ENCODE measurements at regions not wholly inside any gene's neighbourhood (a gene's known extent, or its start where the extent isn't known, plus 50 kb on each side); places are given as distances from the start of the nearest gene placed in this dataset.

DNA sequence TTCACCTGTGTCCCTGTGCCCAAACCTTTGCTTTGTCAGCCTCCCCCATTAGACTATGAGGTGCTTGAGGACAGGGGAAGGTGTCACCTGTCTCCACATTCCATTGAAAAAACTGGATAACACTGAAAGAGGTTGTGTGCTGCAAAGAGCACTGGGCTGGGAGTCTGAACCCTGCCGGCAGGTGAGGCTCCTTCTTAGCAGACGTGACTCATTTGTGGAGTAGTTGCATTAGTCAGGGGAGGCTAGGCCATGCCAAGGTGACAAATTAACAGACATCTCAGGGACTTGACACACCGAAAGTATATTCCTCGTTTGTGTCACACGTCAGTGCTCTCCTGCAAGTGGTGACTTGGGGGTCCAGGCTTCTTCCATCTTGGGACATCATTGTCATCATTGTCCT, 95.9 kb upstream of the STX18 start:
- peak in 1 of 2 donors; percentile 13 for DNase-seq (ENCODE audit: low read depth in 2 of 2)

DNA sequence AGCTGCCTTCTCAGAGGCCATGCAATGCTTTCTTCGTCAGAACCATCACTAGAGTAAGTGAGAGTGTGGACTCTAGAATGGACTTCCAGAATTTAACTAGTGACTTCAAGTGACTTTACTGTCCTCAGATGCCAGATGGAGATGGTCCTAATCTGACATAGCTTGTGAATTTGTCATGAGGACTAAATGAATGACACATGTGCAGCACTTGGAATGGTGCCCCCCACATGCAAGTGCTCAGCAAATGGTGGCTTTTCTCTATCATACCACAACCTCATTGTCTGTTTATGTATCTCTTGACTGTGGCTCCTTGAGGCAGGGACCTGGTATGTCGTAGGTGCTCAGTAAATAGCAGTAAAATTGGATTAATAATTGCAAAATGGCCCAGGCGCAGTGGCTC, 91.6 kb upstream of the STX18 start:
- DNase-seq (ENCODE audit: low read depth in 2 of 2): no peak

DNA sequence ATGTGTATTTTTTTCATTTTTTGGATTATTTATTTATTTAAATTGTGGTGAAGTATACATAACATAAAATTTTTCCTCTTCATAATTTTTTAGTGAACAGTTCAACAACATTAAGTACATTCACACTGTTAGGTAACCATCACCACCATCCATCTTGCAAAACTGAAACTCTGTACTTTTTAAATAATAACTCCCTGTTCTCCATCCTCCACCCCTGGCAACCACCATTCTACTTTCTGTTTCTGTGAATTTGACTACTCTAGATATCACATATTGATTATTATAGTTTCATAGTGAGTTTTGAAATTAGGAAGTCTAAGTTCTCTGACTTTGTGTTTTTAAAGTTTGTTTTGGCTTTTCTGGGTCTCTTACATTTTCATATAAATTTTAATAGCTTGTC, 89.3 kb upstream of the STX18 start:
- no peak for DNase-seq (ENCODE audit: low read depth in 2 of 2)

DNA sequence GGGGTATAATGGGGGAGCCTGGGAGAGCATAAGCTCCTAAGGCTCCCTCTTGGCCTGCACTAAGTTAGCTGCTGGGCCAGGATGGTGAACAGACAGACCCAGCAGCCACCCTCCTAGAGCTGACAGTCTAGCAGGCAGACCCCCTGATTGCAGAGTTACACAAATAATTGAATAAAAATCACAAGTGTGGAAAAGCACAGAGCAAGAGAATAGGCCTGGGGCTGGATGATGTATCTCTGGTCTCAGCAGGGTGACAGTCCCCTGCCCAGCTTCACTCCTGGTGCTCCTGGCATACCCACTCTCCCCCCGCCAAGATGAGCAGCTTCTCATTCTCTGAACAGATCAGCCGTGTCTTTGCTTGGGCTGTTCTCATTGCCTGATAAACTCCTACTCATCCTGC, 86.1 kb upstream of the STX18 start:
- DNase-seq (ENCODE audit: low read depth in 2 of 2): no peak

DNA sequence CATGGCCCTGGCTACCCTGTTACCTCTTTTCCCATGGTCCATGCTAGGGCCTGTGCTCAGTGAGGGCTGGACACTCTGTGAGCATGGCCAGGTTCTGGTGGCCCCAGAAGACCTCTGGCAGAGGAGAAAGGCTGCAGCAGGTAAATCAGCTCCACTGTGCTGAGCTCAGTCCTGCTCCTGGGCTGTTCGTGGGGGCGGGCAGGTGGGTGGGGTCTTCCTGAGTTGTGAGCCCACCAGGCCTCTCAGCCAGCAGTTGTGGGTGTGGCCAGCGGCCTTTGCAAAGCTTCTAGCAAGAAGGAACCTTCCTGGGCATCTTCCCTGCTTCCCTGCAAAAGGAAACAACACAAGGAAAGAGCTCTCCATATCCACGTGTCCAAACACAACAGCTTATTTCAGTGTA, 85.3 kb upstream of the STX18 start:
- DNase-seq (ENCODE audit: low read depth in 2 of 2): no peak

DNA sequence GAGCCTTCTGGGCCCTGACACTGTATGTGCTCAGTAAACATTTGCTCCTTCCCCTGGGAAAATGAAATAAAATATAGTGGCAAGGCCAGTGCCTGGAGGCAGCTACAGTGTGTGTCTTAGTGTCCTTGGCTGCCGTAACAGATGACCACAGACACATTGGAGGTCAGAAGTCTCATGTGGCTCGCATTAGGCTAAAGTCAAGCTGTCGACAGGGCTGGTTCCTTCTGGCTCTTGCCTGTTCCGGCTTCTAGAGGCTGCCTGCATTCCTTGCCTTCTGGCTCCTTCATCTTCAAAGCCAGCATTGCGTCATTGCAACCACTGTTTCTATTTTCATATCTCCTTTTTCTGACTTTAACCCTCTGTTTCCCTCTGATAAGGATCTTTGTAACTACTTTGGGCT, 83.6 kb upstream of the STX18 start:
- DNase-seq (ENCODE audit: low read depth in 2 of 2): no peak

DNA sequence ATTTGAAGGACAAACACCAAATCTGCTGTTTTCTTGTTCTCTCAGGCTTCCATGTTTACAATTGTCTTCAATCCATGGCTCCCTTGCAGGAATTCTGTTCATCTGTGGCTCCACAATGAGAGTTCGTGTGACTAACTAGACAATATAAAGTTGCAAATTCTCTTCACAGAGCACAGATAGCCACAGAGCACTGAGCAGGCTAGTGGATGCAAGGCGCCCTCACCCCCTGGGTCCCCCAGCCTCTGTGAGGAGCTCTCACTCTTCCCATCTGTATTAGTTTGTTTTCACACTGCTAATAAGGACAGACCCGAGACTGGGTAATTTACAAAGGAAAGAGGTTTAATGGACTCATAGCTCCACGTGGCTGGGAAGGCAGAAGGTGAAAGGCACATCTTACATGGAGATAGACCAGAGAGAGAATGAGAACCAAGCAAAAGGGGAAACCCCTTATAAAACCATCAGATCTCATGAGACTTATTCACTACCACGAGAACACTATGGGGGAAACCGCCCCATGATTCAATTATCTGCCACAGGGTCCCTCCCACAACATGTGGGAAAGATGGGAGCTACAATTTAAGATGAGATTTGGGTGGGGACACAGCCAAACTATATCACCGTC, 82.5 kb upstream of the STX18 start:
- no peak for DNase-seq (ENCODE audit: low read depth in 2 of 2)

DNA sequence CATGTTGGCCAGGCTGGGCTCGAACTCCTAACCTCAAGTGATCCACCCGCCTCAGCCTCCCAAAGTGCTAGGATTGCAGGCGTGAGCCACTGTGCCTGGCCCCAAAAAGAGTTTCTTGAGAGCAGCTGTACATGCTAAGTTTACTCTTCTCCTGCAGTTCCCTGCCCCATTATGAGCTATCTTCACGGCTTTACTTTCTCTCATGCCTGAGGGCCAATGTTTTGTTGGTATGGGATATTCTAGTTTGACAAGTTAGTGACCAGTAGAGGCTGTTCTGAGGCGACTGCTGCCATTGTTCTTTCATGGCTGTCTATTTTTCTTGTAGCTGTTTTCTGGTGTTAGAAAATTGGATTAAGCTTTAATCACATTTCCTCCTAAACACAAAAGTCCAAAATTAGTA, 78.0 kb upstream of the STX18 start:
- DNase-seq (ENCODE audit: low read depth in 2 of 2): no peak

DNA sequence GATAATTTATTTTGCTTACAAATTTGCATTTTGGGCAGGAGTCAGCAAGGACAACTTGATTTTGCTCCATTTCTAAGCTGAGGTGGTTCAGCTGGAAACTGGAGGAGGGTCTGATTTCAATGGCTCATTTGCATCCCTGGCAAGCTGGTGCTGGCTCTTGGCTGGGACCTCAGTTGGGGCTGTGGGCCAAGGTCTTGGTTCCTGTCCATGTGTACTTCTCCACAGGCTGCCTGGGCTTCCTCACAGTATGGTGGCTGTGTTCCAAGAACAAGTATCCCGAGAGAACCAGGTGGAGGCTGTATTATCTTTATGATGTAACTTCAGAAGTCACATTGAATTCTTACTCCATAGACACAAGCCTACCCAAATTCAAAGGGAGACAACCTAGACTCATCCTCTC, 77.0 kb upstream of the STX18 start:
- no peak for DNase-seq (ENCODE audit: low read depth in 2 of 2)

DNA sequence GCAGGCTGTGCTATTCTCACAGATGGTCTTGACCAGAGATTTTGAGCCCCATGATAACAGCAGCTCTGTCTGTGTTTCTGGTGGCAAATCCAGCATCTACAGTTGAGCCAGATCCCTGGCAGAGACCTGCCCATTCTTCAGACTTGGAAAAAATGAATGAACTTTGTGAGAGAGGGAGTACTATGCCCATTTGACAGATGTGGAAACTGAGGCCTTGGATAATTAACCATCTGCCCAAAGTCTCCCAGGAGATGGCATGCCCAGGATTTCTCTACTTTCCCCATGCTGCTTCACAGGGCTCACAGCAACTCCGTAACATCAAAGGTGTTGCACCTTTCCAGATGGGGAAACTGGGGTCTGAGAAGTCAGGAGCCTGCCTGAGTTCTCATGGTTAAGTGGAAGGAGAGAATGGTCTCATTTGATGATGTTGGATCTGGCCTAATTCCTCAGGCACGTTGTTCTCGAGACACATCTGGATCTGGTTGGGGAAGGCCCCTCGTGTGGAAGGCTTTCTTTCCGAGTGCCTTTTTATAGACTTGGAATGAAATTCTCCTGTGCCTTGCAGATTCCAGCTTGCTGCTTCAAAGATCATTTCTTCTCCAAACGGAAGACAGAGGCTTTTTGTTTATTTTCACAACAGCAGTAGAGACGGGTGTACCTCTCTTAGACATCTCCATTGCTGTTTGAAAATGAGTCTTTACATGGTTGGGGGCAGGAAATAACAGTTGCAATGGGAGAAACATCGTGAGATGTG, 73.3 kb upstream of the STX18 start:
- no peak for DNase-seq (ENCODE audit: low read depth in 2 of 2)

DNA sequence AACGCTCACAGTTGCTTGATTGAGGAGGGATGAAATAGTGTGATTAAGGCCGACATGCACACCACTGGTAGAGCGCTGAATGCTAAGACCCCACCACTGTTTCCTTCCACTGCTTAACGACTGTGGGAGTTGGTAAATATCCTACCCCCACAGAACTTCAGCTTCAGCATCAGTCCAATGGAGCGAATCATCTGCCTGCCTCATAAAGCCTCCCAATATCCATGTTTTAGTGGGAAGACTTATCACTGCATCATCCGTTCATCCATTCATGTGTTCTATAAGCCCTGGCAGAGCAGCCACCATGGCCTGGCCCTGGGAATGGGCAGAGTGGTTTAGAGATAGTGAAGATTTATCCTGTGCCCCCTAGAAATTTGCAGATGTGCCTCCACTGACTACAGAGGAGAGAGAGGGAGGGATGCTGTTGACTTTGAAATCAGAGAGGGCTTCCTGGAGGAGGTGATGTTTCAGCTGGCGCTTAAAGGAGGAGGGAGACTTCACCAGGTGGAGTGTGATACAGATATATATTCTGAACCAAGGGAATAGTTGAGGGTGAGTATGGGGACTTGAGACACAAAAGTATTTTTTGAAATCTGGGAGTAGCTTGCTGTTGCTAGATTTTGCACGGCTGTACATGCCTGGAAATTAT, 71.9 kb upstream of the STX18 start:
- DNase-seq (ENCODE audit: low read depth in 2 of 2): no peak

DNA sequence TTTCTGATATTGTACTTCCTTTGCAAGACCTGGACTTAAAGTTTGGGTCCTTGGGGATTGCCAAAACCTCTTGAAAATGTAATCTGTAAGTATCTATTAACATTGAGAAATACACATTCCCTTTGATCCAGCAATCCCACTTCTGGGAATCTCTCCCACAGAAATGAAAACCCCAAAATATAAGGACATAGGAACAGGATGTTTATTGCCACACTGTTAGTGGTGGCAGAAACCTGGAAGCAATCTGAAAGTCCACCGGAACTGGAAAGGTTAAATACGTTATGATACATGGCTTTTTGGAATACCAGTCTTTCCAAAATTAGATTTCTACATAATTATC, 71.2 kb upstream of the STX18 start:
- DNase-seq (ENCODE audit: low read depth in 2 of 2): no peak

DNA sequence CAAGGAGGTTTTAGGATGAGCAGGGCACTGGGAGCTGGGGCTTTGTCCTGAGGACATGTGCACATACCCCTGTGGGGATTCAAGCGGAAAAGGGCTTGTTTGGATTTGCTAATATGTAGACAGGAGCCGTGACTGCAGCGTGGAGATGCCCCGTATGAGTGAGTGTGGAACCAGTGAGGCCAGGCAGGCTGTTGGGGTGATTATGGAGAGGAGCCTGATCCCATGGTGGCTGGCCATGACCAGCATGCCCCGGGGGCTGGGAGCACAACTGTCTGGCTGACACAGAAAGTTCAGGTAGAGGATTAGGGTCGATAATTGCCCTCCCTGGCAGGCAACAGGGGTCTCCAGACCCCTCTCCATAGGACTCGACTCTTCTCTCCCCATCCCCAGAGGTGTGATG, 68.8 kb upstream of the STX18 start:
- no peak for DNase-seq (ENCODE audit: low read depth in 2 of 2)

DNA sequence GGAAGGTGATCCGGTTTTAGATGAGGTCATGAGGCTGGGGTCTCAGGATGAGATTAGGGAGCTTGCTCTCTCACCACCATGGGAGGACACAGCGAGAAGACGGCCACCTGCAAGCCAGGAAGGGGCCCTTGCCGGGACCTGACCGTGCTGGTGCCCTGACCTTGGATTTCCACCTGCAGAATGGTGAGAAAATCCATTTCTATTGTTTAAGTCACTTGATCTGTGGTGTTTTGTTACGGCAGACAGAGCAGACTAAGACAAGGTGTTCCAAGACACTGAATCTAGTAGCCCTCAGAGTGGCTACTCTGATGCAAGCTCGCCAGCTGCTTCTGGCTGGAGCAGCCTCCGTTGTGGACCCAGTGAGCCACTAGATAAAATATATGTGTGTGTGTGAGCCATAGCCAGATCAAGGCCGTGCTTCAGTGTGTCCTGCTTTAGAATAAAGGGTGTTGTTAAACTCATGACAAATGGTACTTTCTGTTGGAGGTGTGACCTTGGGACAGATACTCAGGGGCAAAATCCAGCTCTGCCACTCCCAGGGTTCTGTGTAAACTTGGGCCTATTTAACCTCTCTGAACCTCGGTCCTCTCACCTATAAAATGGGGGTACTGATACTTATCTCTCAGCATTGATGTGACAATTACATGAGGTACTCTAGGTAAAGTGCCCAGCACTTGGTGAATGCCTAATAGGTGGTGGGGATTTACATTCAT, 67.9 kb upstream of the STX18 start:
- DNase-seq (ENCODE audit: low read depth in 2 of 2): no peak

DNA sequence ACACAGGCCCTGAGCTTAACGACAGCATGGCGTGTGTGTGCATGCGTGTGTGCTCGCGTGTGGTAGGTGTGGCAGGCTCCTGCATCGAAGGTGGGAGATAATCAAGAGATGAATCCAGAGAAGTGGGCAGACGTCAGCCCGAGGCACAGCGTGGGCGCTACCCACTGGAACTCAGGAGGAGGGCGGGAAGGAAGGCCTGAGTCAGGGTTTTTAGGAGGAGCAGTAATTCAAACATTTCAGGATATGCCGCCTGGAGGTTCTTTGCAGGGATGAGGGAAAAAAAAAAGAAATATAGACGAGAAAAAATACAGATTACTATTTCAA, 66.3 kb upstream of the STX18 start:
- DNase-seq (ENCODE audit: low read depth in 2 of 2): no peak

DNA sequence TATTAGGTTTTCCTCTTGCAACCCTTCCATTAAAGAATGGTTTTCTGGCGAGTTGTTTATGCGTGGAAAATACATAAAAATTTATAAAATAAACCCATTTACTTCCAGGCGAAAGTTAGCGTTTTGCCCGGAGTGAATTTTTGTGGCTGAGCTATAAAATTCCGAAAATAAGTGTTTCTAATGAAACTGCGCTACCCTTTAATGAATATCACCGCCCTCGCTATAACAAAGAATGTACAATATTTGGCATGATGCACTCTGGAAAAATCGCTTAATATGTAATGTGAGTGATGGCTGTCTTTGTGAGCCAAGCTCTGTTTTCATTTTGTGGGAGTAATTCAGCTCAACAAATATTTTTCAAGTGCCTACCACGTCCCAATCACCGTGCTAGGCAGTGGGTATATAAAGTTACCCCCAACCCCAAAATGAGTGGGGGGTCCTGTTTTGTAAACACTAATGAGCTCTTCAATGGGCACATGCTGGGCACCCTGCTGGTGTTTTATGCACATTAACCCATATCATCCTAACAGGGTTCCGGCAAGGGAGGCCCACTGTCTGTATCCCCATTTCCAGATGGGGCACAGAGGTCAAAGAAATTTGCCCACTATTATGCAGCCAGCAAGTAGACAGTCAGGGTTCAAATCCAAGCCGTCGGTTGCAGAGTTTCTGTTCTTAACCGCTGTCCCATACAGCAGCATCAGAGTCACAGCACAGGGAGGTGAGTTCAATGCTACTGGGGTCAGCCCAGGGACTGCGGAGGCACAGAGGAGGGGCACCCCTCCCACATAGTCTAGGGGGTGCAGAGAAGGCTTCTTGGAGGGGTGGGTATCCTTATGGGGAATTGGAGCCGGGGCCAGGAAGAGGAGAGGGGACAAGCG, 65.7 kb upstream of the STX18 start:
- DNase-seq (ENCODE audit: low read depth in 2 of 2): no peak

DNA sequence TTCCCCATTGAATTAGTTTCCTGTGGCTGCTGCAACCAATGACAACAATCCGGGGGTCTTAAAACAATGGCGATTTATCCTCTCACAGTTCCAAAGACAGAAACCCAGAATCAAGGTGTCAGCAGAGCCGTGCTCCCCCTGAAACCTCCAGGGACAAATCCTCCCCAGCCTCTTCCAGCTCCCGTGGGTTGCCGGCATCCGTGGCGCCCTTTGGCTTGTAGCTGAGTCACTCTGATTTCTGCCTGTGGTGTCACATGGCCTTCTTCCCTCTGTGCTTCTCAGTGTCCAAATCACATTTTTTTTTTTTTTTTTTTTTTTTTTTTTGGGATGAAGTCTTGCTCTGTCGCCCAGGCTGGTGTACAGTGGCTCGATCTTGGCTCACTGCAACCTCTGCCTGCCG, 64.5 kb upstream of the STX18 start:
- no peak for DNase-seq (ENCODE audit: low read depth in 2 of 2)

DNA sequence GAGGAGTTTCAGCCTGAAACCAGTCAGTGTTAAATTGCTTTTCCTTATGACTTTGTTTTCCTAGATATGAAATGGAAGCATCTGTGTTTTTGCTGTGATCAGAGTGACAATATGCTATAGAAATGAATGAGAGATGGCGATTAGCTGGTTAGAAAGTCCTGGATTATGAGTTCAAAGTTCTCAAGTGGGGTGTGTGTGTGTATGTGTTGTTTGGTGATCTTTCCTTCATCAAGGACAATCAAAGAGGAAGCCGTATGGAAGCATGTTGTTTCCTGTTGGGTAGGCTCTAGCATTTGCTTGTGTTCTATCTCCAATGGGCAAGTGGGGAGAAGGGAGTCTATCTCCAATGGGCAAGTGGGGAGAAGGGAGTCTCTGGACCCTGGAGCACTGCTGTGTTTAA, 64.0 kb upstream of the STX18 start:
- no peak for DNase-seq (ENCODE audit: low read depth in 2 of 2)

DNA sequence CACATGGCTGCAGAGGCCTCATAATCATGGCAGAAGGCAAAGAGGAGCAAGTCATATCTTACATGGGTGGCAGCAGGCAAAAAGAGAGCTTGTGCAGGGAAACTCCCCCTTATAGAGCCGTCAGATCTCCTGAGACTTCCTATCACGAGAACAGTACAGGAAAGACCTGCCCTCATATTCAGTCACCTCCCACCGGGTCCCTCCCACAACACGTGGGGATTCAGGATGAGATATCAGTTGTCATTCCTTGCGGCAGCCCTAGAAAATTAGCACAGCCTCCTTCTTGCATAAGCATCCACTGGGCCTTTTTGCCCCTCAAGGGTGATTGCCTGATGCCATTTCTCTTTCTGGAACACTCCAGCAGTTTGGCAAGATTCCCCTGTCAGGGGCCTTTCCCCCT, 61.7 kb upstream of the STX18 start:
- no peak for DNase-seq (ENCODE audit: low read depth in 2 of 2)

DNA sequence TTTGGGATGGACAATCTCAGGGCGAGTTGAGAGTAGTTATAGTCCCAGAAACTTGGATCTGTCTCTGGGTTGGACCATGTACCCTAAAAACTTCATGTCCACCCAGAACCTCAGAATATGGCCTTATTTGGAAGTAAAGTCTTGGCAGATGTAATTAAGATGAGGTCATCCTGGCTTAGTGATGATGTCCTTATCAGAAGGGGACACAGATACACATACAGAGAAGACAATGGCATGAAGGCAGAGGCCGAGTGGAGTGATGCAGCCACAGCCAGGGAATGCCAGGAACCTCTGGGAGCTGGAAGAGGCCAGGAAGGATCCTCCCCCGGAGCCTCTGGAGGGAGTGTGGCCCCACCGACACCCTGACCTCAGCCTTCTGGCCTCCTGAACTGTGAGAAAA, 61.2 kb upstream of the STX18 start:
- no peak for DNase-seq (ENCODE audit: low read depth in 2 of 2)

DNA sequence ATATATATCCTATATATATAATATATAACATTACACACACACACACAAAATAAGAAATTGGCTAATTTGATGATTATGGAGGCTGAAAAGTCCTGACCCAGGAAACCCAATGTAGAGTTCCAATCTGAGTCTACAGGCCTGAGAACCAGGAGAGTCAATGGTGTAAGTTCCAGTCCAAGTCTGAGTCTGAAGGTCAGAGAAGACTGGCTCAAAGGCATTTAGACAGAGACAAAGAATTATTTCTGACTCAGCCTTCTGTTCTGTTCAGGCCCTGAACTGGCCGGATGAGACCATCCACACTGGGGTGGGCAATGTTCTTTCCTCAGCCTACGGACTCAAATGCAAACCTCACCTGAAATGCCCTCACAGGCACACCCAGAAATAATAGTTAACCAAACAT, 60.6 kb upstream of the STX18 start:
- no peak for DNase-seq (ENCODE audit: low read depth in 2 of 2)

DNA sequence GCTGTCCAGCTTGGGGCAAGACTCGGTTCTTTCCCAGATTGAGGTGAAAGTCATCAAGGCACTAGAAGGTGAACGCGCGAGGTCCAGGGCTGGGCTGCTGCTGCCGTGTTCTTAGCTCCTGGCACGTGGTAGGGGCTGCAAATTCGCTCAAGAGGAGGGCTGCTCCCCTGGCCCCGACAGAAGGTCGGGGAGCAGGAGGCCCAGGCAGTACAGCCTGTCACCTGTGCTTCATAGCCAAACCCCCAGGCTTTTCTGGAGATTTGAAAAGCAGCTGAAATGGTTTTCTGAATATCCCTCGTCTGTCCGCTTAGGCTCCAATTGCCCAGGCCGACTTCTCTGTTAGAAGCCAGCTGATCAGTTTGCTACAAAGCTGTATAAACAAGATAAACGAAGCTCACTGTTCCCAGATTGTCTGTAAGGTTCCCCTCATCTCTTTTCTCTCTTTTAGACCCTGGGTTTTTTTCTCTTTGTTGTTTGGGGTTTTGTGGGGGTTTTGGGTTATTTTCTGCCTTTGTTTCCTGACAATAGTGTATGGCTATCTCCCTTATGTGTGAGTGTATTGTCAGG, 60.0 kb upstream of the STX18 start:
- DNase-seq (ENCODE audit: low read depth in 2 of 2): no peak

Measured in stimulated activated CD4-positive, alpha-beta T cell treated with anti-CD3 and anti-CD28 coated beads, Interleukin-15, amount 100 ng/mL, for 48 hours (primary cell).